H9 (cell line): ENCODE measurements at regions not wholly inside any gene's neighbourhood (a gene's known extent, or its start where the extent isn't known, plus 50 kb on each side); places are given as distances from the start of the nearest gene placed in this dataset.

Experiments
- DNase-seq: peaks from one replicate; pipeline ENCODE4 v3.0.0-alpha.2; 2017
- H2AFZ ChIP-seq: one replicate; pipeline ENCODE4 v1.6.1; 2013; ENCODE audit warnings: mild to moderate bottlenecking, low read length, control low read depth, moderate library complexity
- H2AK5ac ChIP-seq: 2 replicates; pipeline ENCODE4 v1.6.1; 2013; ENCODE audit warnings: low read length, control low read depth, mixed read lengths; ENCODE audit not compliant: insufficient read length
- H2BK120ac ChIP-seq: one replicate; pipeline ENCODE4 v1.6.1; 2013; ENCODE audit warnings: low read depth, mild to moderate bottlenecking, low read length, control low read depth, inconsistent platforms; ENCODE audit not compliant: poor library complexity, severe bottlenecking
- H2BK12ac ChIP-seq: 2 replicates; pipeline ENCODE4 v1.6.1; 2013; ENCODE audit warnings: low read length, control low read depth, mixed read lengths, low read depth; ENCODE audit not compliant: insufficient read length
- H2BK15ac ChIP-seq: 2 replicates; pipeline ENCODE4 v1.6.1; 2013; ENCODE audit warnings: low read depth, low read length, control low read depth
- H2BK20ac ChIP-seq: one replicate; pipeline ENCODE4 v1.6.1; 2013; ENCODE audit warnings: low read depth, mild to moderate bottlenecking, low read length, control low read depth, inconsistent platforms; ENCODE audit not compliant: poor library complexity, severe bottlenecking
- H2BK5ac ChIP-seq: 2 replicates; pipeline ENCODE4 v1.6.1; 2013; ENCODE audit warnings: low read length, control low read depth, mixed read lengths; ENCODE audit not compliant: insufficient read length
- H3K14ac ChIP-seq: 2 replicates; pipeline ENCODE4 v1.6.1; 2013; ENCODE audit warnings: low read length, control low read depth; ENCODE audit not compliant: insufficient read depth
- H3K18ac ChIP-seq: 2 replicates; pipeline ENCODE4 v1.6.1; 2013; ENCODE audit warnings: low read depth, mild to moderate bottlenecking, mixed read lengths, low read length, control low read depth; ENCODE audit not compliant: insufficient read length
- H3K23ac ChIP-seq: 2 replicates; pipeline ENCODE4 v1.6.1; 2013; ENCODE audit warnings: low read length, control low read depth, mixed read lengths, low read depth; ENCODE audit not compliant: insufficient read length
- H3K23me2 ChIP-seq: 2 replicates; pipeline ENCODE4 v1.6.1; 2013; ENCODE audit warnings: low read depth, mild to moderate bottlenecking, mixed read lengths, low read length, control low read depth; ENCODE audit not compliant: insufficient read length, poor library complexity, severe bottlenecking
- H3K27ac ChIP-seq: 2 replicates; pipeline ENCODE4 v1.5.1; 2013; ENCODE audit warnings: low read length, control low read depth, mixed read lengths, low read depth; ENCODE audit not compliant: insufficient read length
- H3K27me3 ChIP-seq: 2 replicates; pipeline ENCODE4 v1.6.1; 2013; ENCODE audit warnings: low read length, control low read depth, inconsistent platforms; ENCODE audit not compliant: insufficient read depth
- H3K4ac ChIP-seq: 2 replicates; pipeline ENCODE4 v1.6.1; 2013; ENCODE audit warnings: low read depth, mild to moderate bottlenecking, control low read depth, inconsistent platforms, low read length, moderate library complexity
- H3K4me1 ChIP-seq: 2 replicates; pipeline ENCODE4 v1.6.1; 2013; ENCODE audit warnings: low read length, control low read depth, inconsistent platforms; ENCODE audit not compliant: insufficient read depth
- H3K4me2 ChIP-seq: 2 replicates; pipeline ENCODE4 v1.6.1; 2013; ENCODE audit warnings: low read length, control low read depth, mixed read lengths; ENCODE audit not compliant: insufficient read length, insufficient read depth
- H3K56ac ChIP-seq: 2 replicates; pipeline ENCODE4 v1.6.1; 2013; ENCODE audit warnings: low read depth, mild to moderate bottlenecking, mixed read lengths, low read length, control low read depth; ENCODE audit not compliant: insufficient read length
- H3K79me1 ChIP-seq: 2 replicates; pipeline ENCODE4 v1.6.1; 2013; ENCODE audit warnings: low read depth, mild to moderate bottlenecking, moderate library complexity, low read length, control low read depth, inconsistent platforms; ENCODE audit not compliant: insufficient read depth, poor library complexity, severe bottlenecking
- H3K79me2 ChIP-seq: 2 replicates; pipeline ENCODE4 v1.6.1; 2013; ENCODE audit warnings: low read length, control low read depth, inconsistent platforms; ENCODE audit not compliant: insufficient read depth
- H3K9ac ChIP-seq: 2 replicates; pipeline ENCODE4 v1.6.1; 2013; ENCODE audit warnings: low read length, control low read depth, mixed read lengths; ENCODE audit not compliant: insufficient read length; ENCODE audit errors: extremely low read depth
- H3K9me3 ChIP-seq: one replicate; pipeline ENCODE4 v1.6.1; 2013; ENCODE audit warnings: low read depth, low read length, inconsistent platforms; ENCODE audit not compliant: control insufficient read depth
- H3T11ph ChIP-seq: one replicate; pipeline ENCODE4 v1.6.1; 2013; ENCODE audit warnings: mild to moderate bottlenecking, low read length, control low read depth, inconsistent platforms
- H4K20me1 ChIP-seq: one replicate; pipeline ENCODE4 v1.6.1; 2013; ENCODE audit not compliant: control insufficient read depth, insufficient read length, insufficient read depth
- H4K5ac ChIP-seq: 2 replicates; pipeline ENCODE4 v1.6.1; 2013; ENCODE audit warnings: low read depth, mild to moderate bottlenecking, mixed read lengths, low read length, control low read depth; ENCODE audit not compliant: insufficient read length
- H4K8ac ChIP-seq: replicated peaks from 2 replicates; pipeline ENCODE4 v1.6.1; 2013; ENCODE audit warnings: low read length, control low read depth, mixed read lengths, low read depth; ENCODE audit not compliant: insufficient read length
- H4K91ac ChIP-seq: 2 replicates; pipeline ENCODE4 v1.6.1; 2013; ENCODE audit warnings: low read depth, mild to moderate bottlenecking, moderate library complexity, mixed read lengths, low read length, control low read depth; ENCODE audit not compliant: insufficient read length
- H3K27ac Mint-ChIP-seq, 3 experiments: 2 replicates in 2 of 3; 3 replicates in 1 of 3; pipeline ENCODE4 v1.8.0; 2020 to 2021; ENCODE audit warnings: mixed read lengths in 3 of 3, mild to moderate bottlenecking in 1 of 3, moderate library complexity in 1 of 3
- H3K27me3 Mint-ChIP-seq: 2 replicates; pipeline ENCODE4 v1.8.0; 2021; ENCODE audit warnings: low read depth, mild to moderate bottlenecking, moderate library complexity, mixed read lengths
- H3K36me3 Mint-ChIP-seq, 3 experiments: 2 replicates in 2 of 3; 3 replicates in 1 of 3; pipeline ENCODE4 v1.8.0; 2020 to 2021; ENCODE audit warnings: low read depth in 3 of 3, mixed read lengths in 3 of 3; ENCODE audit not compliant: insufficient read depth in 1 of 3
- H3K4me1 Mint-ChIP-seq, 2 experiments: 2 replicates each; pipeline ENCODE4 v1.8.0; 2020; ENCODE audit warnings: mixed read lengths in 2 of 2
- H3K4me3 Mint-ChIP-seq, 2 experiments: 2 replicates in 1 of 2; 3 replicates in 1 of 2; pipeline ENCODE4 v1.8.0; 2020 to 2021; ENCODE audit warnings: mild to moderate bottlenecking in 2 of 2, mixed read lengths in 2 of 2, moderate library complexity in 1 of 2
- H3K9me3 Mint-ChIP-seq, 2 experiments: 2 replicates in 1 of 2; 3 replicates in 1 of 2; pipeline ENCODE4 v1.8.0; 2020; ENCODE audit warnings: mild to moderate bottlenecking in 2 of 2, mixed read lengths in 2 of 2, moderate library complexity in 1 of 2
- CTCF ChIP-seq: fragments of 200-600 bp; sonication (generic); conservative IDR thresholded peaks from 3 replicates; pipeline ENCODE4 v1.8.0; 2021; ENCODE audit warnings: antibody characterized with exemption, mild to moderate bottlenecking
- WGBS: extraction: QIAGEN DNeasy Blood & Tissue Kit; methylation state at CpG from one replicate; pipeline ENCODE4 v1.1.7; 2013; ENCODE audit warnings: missing lambda C conversion rate, low lambda C conversion rate, mixed read lengths; ENCODE audit not compliant: insufficient read length; ENCODE audit errors: extremely low coverage; 5-methylcytosine and 5-hydroxymethylcytosine counted together

GRCh38 chr2:176454893-176455815, 185.9 kb downstream of the MTX2 start:
- no peak overlapping the region for H3K27ac Mint-ChIP-seq

More at GRCh38 chr2:176454893-176455815, 185.9 kb downstream of the MTX2 start:
- Histone ChIP-seq H2BK12ac (no peak overlapping the region), H2BK120ac (no peak overlapping the region), H2BK5ac (no peak overlapping the region), H3K4me1 (peaks cover 7% of the 10 kb centered on the region; the same call in 1 of the 2 replicates), H3K27me3 (no peaks in the 10 kb centered on the region; the same call in 1 of the 2 replicates), H2BK15ac (no peak overlapping the region), H2AK5ac (no peak overlapping the region), H4K8ac (no peak overlapping the region), H3K18ac (no peak overlapping the region), H3K23me2 (no peaks in the 10 kb centered on the region), H4K91ac (no peak overlapping the region), H3K14ac (0 out of 2 replicates have a peak overlapping the region, but pooled peaks have one; percentile 42), H4K5ac (no peak overlapping the region), H3T11ph (no peak overlapping the region), H3K4me2 (no peak overlapping the region), H2BK20ac (no peak overlapping the region), H3K79me1 (no peaks in the 10 kb centered on the region), H3K4ac (no peak overlapping the region), H3K9me3 (no peaks in the 10 kb centered on the region), H3K79me2 (no peaks in the 10 kb centered on the region), H2AFZ (no peak overlapping the region), H3K27ac (no peak overlapping the region), H3K9ac (no peak overlapping the region), H4K20me1 (no peaks in the 10 kb centered on the region), H3K23ac (no peak overlapping the region), H3K56ac (no peak overlapping the region)
- Mint-ChIP-seq H3K9me3 (no peaks in the 10 kb centered on the region), H3K4me1 (peaks cover 16 to 21% of the 10 kb centered on the region in 2 experiments), H3K4me3 (no peak overlapping the region), H3K27me3 (peaks cover 20% of the 10 kb centered on the region), H3K36me3 (no peaks in the 10 kb centered on the region)
- peak; percentile 81 for DNase-seq
- TF ChIP-seq CTCF, result peak; percentile 93
- WGBS, result no CpG with 5 or more reads among the region's 11 CpGs
